Panc1 (cell line): ENCODE measurements at regions not wholly inside any gene's neighbourhood (a gene's known extent, or its start where the extent isn't known, plus 50 kb on each side); places are given as distances from the start of the nearest gene placed in this dataset.

ENCODE experiments used
- ATAC-seq: fragments of 200-7000 bp; cut with Tn5 transposase; 2 replicates; pipeline ENCODE4 v1.9.1; 2020; ENCODE audit warnings: mild to moderate bottlenecking, moderate library complexity
- BruUV-seq: library from RNA; stranded (reverse); fragments of 400-500 nt; replicated peaks from 2 replicates; lab custom pipeline; 2021; lab: Mats Ljungman, UMichigan
- CTCF ChIA-PET: fragments of 300-600 bp; sonication (Branson Sonifier 250); formaldehyde crosslinking; loops from one replicate; lab custom pipeline; 2022; ENCODE audit warnings: antibody characterized with exemption; lab: Charles Lee
- POLR2A ChIA-PET: fragments of 300-600 bp; sonication (Branson Sonifier 250); formaldehyde crosslinking; loops from one replicate; lab custom pipeline; 2022; ENCODE audit warnings: antibody characterized with exemption; lab: Charles Lee
- DNase-seq: peaks from one replicate; pipeline ENCODE4 v3.0.0-alpha.2; 2010; ENCODE audit warnings: low read depth, low spot score
- H3K27ac ChIP-seq: 2 replicates; pipeline ENCODE4 v1.5.1; 2011; ENCODE audit warnings: mild to moderate bottlenecking, low read length, inconsistent platforms
- H3K27me3 ChIP-seq: fragments of 200-500 bp; sonication (Bioruptor generic); 2 replicates; pipeline ENCODE4 v1.6.0; 2014; ENCODE audit warnings: low read length, inconsistent platforms; ENCODE audit not compliant: control insufficient read depth, insufficient read depth
- H3K36me3 ChIP-seq: fragments of 200-500 bp; sonication (Bioruptor generic); 2 replicates; pipeline ENCODE4 v1.5.1; 2014; ENCODE audit warnings: inconsistent platforms, mild to moderate bottlenecking, low read length, moderate library complexity; ENCODE audit not compliant: control insufficient read depth, insufficient read depth
- H3K4me1 ChIP-seq: 2 replicates; pipeline ENCODE4 v1.5.1; 2011; ENCODE audit warnings: inconsistent platforms, mild to moderate bottlenecking, low read length, moderate library complexity; ENCODE audit not compliant: control insufficient read depth, insufficient read depth
- H3K4me3 ChIP-seq, 2 experiments: 2 replicates each; pipeline ENCODE4 v1.5.1; 2011 to 2012; ENCODE audit warnings: low read depth in 2 of 2, low read length in 2 of 2, mild to moderate bottlenecking in 2 of 2, inconsistent platforms in 1 of 2, moderate library complexity in 1 of 2
- H3K9me3 ChIP-seq: fragments of 200-500 bp; sonication (Bioruptor generic); 2 replicates; pipeline ENCODE4 v1.5.1; 2014; ENCODE audit warnings: low read depth, mild to moderate bottlenecking, inconsistent platforms, low read length, moderate library complexity; ENCODE audit not compliant: control insufficient read depth, insufficient read depth
- CTCF ChIP-seq: fragments of 450-650 bp; IDR thresholded peaks from 2 replicates; pipeline ENCODE4 v1.5.1; 2017; ENCODE audit warnings: mild to moderate bottlenecking
- POLR2AphosphoS5 ChIP-seq: IDR thresholded peaks from 2 replicates; pipeline ENCODE4 v1.6.1; 2012; ENCODE audit warnings: mild to moderate bottlenecking, low read depth, low read length, moderate library complexity
- SIN3A ChIP-seq: IDR thresholded peaks from 2 replicates; pipeline ENCODE4 v1.6.1; 2012; ENCODE audit warnings: low read depth, mild to moderate bottlenecking, low read length, moderate library complexity, borderline replicate concordance; ENCODE audit not compliant: insufficient read depth
- TCF7L2 ChIP-seq: IDR thresholded peaks from 2 replicates; pipeline ENCODE4 v1.6.1; 2011; ENCODE audit warnings: mild to moderate bottlenecking, low read depth, low read length, inconsistent platforms
- in situ Hi-C: cut with HindIII; loops from 2 replicates; pipeline ENCODE4 v1.10.0; 2016; ENCODE audit warnings: low sequenced_read_pairs, low pct_unique_long_range_greater_than_20kb
- intact Hi-C: fragments of 100-400 bp; cut with micrococcal nuclease; formaldehyde crosslinking; loops from one replicate; pipeline ENCODE4 v1.10.0; 2022; ENCODE audit not compliant: unreplicated experiment
- TF ChIP-seq, protein P1 (sequence below), 2 experiments: IDR thresholded peaks; 2 replicates each; pipeline ENCODE4 v1.6.1; 2011 to 2012; ENCODE audit warnings: low read depth in 2 of 2, control low read depth in 1 of 2, low read length in 1 of 2, mild to moderate bottlenecking in 1 of 2, moderate library complexity in 1 of 2; ENCODE audit not compliant: insufficient read depth in 1 of 2

- Histone ChIP-seq H3K36me3 (no peaks in the 10 kb centered on the region), H3K27me3 (no peaks in the 10 kb centered on the region), H3K9me3 (no peaks in the 10 kb centered on the region), H3K4me1 (no peaks in the 10 kb centered on the region), H3K4me3 (no peak overlapping the region), H3K27ac (no peak overlapping the region)
- in situ Hi-C loops (no loop called here), intact Hi-C loops (no loop called here)
- CTCF ChIA-PET: no interaction called here
- ATAC-seq (no peak), DNase-seq (no peak)
- POLR2A ChIA-PET: no interaction called here
- TF ChIP-seq TCF7L2 (no peak), POLR2AphosphoS5 (no peak), CTCF (no peak), SIN3A (no peak)
- TF ChIP-seq, protein P1, sequence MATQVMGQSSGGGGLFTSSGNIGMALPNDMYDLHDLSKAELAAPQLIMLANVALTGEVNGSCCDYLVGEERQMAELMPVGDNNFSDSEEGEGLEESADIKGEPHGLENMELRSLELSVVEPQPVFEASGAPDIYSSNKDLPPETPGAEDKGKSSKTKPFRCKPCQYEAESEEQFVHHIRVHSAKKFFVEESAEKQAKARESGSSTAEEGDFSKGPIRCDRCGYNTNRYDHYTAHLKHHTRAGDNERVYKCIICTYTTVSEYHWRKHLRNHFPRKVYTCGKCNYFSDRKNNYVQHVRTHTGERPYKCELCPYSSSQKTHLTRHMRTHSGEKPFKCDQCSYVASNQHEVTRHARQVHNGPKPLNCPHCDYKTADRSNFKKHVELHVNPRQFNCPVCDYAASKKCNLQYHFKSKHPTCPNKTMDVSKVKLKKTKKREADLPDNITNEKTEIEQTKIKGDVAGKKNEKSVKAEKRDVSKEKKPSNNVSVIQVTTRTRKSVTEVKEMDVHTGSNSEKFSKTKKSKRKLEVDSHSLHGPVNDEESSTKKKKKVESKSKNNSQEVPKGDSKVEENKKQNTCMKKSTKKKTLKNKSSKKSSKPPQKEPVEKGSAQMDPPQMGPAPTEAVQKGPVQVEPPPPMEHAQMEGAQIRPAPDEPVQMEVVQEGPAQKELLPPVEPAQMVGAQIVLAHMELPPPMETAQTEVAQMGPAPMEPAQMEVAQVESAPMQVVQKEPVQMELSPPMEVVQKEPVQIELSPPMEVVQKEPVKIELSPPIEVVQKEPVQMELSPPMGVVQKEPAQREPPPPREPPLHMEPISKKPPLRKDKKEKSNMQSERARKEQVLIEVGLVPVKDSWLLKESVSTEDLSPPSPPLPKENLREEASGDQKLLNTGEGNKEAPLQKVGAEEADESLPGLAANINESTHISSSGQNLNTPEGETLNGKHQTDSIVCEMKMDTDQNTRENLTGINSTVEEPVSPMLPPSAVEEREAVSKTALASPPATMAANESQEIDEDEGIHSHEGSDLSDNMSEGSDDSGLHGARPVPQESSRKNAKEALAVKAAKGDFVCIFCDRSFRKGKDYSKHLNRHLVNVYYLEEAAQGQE (IDR thresholded peaks at IDR 0.05; ENCODE audit: insufficient read depth in 1 of 2, low read depth in 2 of 2, low read length in 1 of 2): no peak
- BruUV-seq: no TSS peak
Measured at GRCh38 chr10:65534771-65535170, 1391.1 kb upstream of the LRRTM3 start.

DNA sequence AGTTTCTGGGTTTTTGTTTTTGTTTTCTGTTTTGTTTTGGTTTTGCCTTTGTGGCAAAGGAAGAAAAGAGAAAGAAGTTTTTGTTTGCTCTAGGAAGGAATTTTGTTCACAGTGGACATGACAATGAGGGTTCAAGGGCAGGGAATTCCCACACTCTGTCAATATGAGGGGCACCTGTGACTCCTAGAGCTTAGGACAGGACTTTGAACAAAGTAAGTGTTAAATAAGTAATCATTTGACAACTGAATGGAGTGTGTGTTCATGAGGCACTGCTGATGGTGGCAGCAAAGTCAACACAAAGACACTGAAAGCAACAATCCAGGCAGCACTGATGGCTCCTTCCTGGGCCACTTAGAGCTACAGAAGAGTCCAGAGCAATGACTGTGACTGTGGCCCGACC is 1381.1 kb upstream of the LRRTM3 start:
- no peak for ATAC-seq

More for the DNA sequence above, 1381.1 kb upstream of the LRRTM3 start:
- no peak overlapping the region for H3K4me3 ChIP-seq
- intact Hi-C loops: no loop called here
- ChIA-PET CTCF (no interaction called here), POLR2A (no interaction called here)
- no peak for DNase-seq
- no peaks in the 10 kb centered on the region for H3K36me3 ChIP-seq
- no TSS peak for BruUV-seq
- no peaks in the 10 kb centered on the region for H3K4me1 ChIP-seq
- no peak overlapping the region for H3K27ac ChIP-seq
- in situ Hi-C loops: no loop called here
- TF ChIP-seq POLR2AphosphoS5 (no peak), CTCF (no peak), SIN3A (no peak), TCF7L2 (no peak)
- TF ChIP-seq, protein P1 (IDR thresholded peaks at IDR 0.05; ENCODE audit: insufficient read depth in 1 of 2, low read depth in 2 of 2, low read length in 1 of 2): no peak
- H3K9me3 ChIP-seq: no peaks in the 10 kb centered on the region
- H3K27me3 ChIP-seq: no peaks in the 10 kb centered on the region
